ENCODE measurements at regions not wholly inside any gene's neighbourhood (a gene's known extent, or its start where the extent isn't known, plus 50 kb on each side); places are given as distances from the start of the nearest gene placed in this dataset.
"Not testable (repeated sequence)": the region's sequence is repeated elsewhere in the genome, so short reads cannot be mapped to it uniquely, and the experiment has no call there.

- no peak for DNase-seq
Measured at GRCh38 chr2:16207151-16207550, 266.8 kb downstream of the MYCN start.

- DNase-seq: no peak
Measured at GRCh38 chr2:16206191-16206944, 266.0 kb downstream of the MYCN start.

GRCh38 chr2:16205631-16206030 is 265.3 kb downstream of the MYCN start:
- DNase-seq: no peak

- DNase-seq: no peak
Measured at GRCh38 chr2:16204886-16205620, 264.7 kb downstream of the MYCN start.

- no peak for DNase-seq
Measured at GRCh38 chr2:16204251-16204650, 263.9 kb downstream of the MYCN start.

- no peak for DNase-seq
Measured at GRCh38 chr2:16203691-16204090, 263.3 kb downstream of the MYCN start.

- DNase-seq: no peak
Measured at GRCh38 chr2:16203069-16203468, 262.7 kb downstream of the MYCN start.

- no peak for DNase-seq
Measured at GRCh38 chr2:16202266-16203020, 262.1 kb downstream of the MYCN start.

- DNase-seq: no peak
Measured at GRCh38 chr2:16201848-16202247, 261.5 kb downstream of the MYCN start.

GRCh38 chr2:16200554-16201193 is 260.3 kb downstream of the MYCN start:
- no peak for DNase-seq

GRCh38 chr2:16199882-16200553 is 259.7 kb downstream of the MYCN start:
- no peak for DNase-seq

- not testable (repeated sequence) for DNase-seq
Measured at GRCh38 chr2:16199241-16199640, 258.9 kb downstream of the MYCN start.

- DNase-seq: no peak
Measured at GRCh38 chr2:16198166-16198912, 258.0 kb downstream of the MYCN start.

GRCh38 chr2:16197504-16198147 is 257.3 kb downstream of the MYCN start:
- no peak for DNase-seq

GRCh38 chr2:16196687-16197503 is 256.5 kb downstream of the MYCN start:
- no peak for DNase-seq

GRCh38 chr2:16195681-16196070 is 255.3 kb downstream of the MYCN start:
- DNase-seq: no peak

GRCh38 chr2:16194931-16195680 is 254.8 kb downstream of the MYCN start:
- DNase-seq: no peak

GRCh38 chr2:16194530-16194929 is 254.2 kb downstream of the MYCN start:
- DNase-seq: no peak

GRCh38 chr2:16194096-16194390 is 253.7 kb downstream of the MYCN start:
- DNase-seq: no peak
